Liver (tissue), 3 donors: ENCODE measurements at regions not wholly inside any gene's neighbourhood (a gene's known extent, or its start where the extent isn't known, plus 50 kb on each side); places are given as distances from the start of the nearest gene placed in this dataset.

ENCODE experiments used
- CTCF ChIP-seq: fragments of 150-350 bp; IDR thresholded peaks from 2 replicates; pipeline ENCODE4 v1.5.1; 2017; ENCODE audit warnings: improper control_type of control experiment, low read depth, low read length; ENCODE audit not compliant: missing input control
- HNF4G ChIP-seq: IDR thresholded peaks from 2 replicates; pipeline ENCODE4 v1.6.1; 2016; ENCODE audit warnings: antibody characterized with exemption
- RAD21 ChIP-seq, 2 donors: IDR thresholded peaks; 2 replicates each; pipeline ENCODE4 v1.6.1; 2016; ENCODE audit warnings: antibody characterized with exemption in 2 of 2, mild to moderate bottlenecking in 2 of 2
- TAF1 ChIP-seq: conservative IDR thresholded peaks from 2 replicates; pipeline ENCODE4 v1.6.1; 2016; ENCODE audit warnings: antibody characterized with exemption, mild to moderate bottlenecking
- YY1 ChIP-seq: IDR thresholded peaks from 2 replicates; pipeline ENCODE4 v1.6.1; 2016; ENCODE audit warnings: antibody characterized with exemption, mild to moderate bottlenecking
- TF ChIP-seq, protein P1 (sequence below): IDR thresholded peaks from 2 replicates; pipeline ENCODE4 v1.6.1; 2016; ENCODE audit warnings: antibody characterized with exemption
- TF ChIP-seq, protein P2 (sequence below): IDR thresholded peaks from 2 replicates; pipeline ENCODE4 v1.6.1; 2016; ENCODE audit warnings: antibody characterized with exemption, mild to moderate bottlenecking
- donor health status: healthy.
- donor health status: healthy.

GRCh38 chr7:142461437-142461836 lies 203.6 kb upstream of the PRSS58 start:
- no peak for TF ChIP-seq RAD21 (IDR thresholded peaks at IDR 0.05)
- TF ChIP-seq CTCF: no peak
- TF ChIP-seq, protein P1, sequence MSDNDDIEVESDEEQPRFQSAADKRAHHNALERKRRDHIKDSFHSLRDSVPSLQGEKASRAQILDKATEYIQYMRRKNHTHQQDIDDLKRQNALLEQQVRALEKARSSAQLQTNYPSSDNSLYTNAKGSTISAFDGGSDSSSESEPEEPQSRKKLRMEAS: no peak
- TF ChIP-seq HNF4G: no peak
- TF ChIP-seq YY1: no peak
- no peak for TF ChIP-seq TAF1
- TF ChIP-seq, protein P2, sequence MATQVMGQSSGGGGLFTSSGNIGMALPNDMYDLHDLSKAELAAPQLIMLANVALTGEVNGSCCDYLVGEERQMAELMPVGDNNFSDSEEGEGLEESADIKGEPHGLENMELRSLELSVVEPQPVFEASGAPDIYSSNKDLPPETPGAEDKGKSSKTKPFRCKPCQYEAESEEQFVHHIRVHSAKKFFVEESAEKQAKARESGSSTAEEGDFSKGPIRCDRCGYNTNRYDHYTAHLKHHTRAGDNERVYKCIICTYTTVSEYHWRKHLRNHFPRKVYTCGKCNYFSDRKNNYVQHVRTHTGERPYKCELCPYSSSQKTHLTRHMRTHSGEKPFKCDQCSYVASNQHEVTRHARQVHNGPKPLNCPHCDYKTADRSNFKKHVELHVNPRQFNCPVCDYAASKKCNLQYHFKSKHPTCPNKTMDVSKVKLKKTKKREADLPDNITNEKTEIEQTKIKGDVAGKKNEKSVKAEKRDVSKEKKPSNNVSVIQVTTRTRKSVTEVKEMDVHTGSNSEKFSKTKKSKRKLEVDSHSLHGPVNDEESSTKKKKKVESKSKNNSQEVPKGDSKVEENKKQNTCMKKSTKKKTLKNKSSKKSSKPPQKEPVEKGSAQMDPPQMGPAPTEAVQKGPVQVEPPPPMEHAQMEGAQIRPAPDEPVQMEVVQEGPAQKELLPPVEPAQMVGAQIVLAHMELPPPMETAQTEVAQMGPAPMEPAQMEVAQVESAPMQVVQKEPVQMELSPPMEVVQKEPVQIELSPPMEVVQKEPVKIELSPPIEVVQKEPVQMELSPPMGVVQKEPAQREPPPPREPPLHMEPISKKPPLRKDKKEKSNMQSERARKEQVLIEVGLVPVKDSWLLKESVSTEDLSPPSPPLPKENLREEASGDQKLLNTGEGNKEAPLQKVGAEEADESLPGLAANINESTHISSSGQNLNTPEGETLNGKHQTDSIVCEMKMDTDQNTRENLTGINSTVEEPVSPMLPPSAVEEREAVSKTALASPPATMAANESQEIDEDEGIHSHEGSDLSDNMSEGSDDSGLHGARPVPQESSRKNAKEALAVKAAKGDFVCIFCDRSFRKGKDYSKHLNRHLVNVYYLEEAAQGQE: no peak
